ENCODE measurements at regions not wholly inside any gene's neighbourhood (a gene's known extent, or its start where the extent isn't known, plus 50 kb on each side); places are given as distances from the start of the nearest gene placed in this dataset.

GRCh38 chr1:229087339-229087738 lies 183.6 kb upstream of the RAB4A start:
- Mint-ChIP-seq H3K27ac (no peak overlapping the region), H3K4me3 (no peak overlapping the region), H3K36me3 (ENCODE audit: low read depth) (no peaks in the 10 kb centered on the region), H3K9me3 (peaks cover 10% of the 10 kb centered on the region), H3K27me3 (peaks cover 24% of the 10 kb centered on the region), H3K4me1 (peaks cover 8% of the 10 kb centered on the region)
- ATAC-seq (ENCODE audit: low read depth) = no peak
- no peak for DNase-seq
- intact Hi-C loops (cut with micrococcal nuclease) = no loop called here
- TF ChIP-seq, protein P1, sequence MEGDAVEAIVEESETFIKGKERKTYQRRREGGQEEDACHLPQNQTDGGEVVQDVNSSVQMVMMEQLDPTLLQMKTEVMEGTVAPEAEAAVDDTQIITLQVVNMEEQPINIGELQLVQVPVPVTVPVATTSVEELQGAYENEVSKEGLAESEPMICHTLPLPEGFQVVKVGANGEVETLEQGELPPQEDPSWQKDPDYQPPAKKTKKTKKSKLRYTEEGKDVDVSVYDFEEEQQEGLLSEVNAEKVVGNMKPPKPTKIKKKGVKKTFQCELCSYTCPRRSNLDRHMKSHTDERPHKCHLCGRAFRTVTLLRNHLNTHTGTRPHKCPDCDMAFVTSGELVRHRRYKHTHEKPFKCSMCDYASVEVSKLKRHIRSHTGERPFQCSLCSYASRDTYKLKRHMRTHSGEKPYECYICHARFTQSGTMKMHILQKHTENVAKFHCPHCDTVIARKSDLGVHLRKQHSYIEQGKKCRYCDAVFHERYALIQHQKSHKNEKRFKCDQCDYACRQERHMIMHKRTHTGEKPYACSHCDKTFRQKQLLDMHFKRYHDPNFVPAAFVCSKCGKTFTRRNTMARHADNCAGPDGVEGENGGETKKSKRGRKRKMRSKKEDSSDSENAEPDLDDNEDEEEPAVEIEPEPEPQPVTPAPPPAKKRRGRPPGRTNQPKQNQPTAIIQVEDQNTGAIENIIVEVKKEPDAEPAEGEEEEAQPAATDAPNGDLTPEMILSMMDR (IDR thresholded peaks at IDR 0.05) = no peak
- CTCF ChIA-PET = no interaction called here
- POLR2A ChIA-PET = no interaction called here

DNA sequence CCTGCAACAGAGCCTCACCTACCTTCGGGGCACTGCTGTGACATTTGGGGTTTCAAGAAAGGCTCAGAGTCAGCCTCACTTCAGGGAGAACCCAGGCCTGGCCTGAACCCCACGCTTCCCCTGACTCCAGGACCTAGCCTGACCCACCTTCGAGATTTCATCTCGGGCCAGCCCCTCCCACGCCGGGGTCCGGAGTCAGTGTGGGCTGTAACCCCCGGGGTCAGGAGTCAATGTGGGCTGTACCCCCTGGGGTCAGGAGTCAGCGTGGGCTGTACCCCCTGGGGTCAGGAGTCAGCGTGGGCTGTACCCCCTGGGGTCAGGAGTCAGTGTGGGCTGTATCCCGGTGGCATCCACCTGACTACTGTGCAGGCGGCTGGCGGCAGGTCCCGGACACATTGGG lies 183.0 kb upstream of the RAB4A start:
- ATAC-seq (ENCODE audit: low read depth) (no peak), DNase-seq (no peak)
- TF ChIP-seq, protein P1 (IDR thresholded peaks at IDR 0.05) = no peak
- no peak overlapping the region for H3K4me3 Mint-ChIP-seq
- ChIA-PET CTCF (no interaction called here), POLR2A (no interaction called here)
- peaks cover 21% of the 10 kb centered on the region for H3K27me3 Mint-ChIP-seq
- H3K9me3 Mint-ChIP-seq = peaks cover 7% of the 10 kb centered on the region
- H3K4me1 Mint-ChIP-seq = peaks cover 14% of the 10 kb centered on the region
- intact Hi-C loops (cut with micrococcal nuclease) = no loop called here
- no peak overlapping the region for H3K27ac Mint-ChIP-seq
- no peaks in the 10 kb centered on the region for H3K36me3 Mint-ChIP-seq (ENCODE audit: low read depth)

DNA sequence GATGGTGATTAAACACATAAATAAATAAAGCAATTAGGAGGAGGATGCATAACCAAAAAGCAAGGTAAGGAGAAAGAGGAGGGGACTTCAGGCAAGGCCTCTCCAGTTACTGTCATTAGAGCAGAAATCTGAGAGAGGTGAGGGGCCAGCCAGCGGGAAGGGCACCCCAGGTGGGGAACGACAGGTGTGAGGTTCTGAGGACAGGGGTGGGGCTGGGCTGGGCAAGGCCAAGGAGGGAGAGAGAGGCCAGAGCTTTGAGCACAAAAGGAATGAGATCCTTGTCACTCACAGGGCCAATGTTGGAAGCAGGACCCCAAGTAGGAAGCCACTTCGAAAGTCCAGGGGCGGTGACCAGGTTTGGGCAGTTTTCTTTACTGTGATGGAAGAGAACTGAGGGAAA lies 182.2 kb upstream of the RAB4A start:
- TF ChIP-seq, protein P1 (IDR thresholded peaks at IDR 0.05) = no peak
- POLR2A ChIA-PET = no interaction called here
- Mint-ChIP-seq H3K36me3 (ENCODE audit: low read depth) (no peaks in the 10 kb centered on the region), H3K9me3 (peaks cover 2% of the 10 kb centered on the region), H3K4me3 (no peak overlapping the region), H3K4me1 (peaks cover 19% of the 10 kb centered on the region), H3K27me3 (peaks cover 19% of the 10 kb centered on the region), H3K27ac (no peak overlapping the region)
- ATAC-seq (ENCODE audit: low read depth) (no peak), DNase-seq (no peak)
- CTCF ChIA-PET = no interaction called here
- intact Hi-C loops (cut with micrococcal nuclease) = no loop called here

- TF ChIP-seq, protein P1 (IDR thresholded peaks at IDR 0.05) = no peak
- Mint-ChIP-seq H3K4me1 (peaks cover 21% of the 10 kb centered on the region), H3K9me3 (peaks cover 2% of the 10 kb centered on the region), H3K36me3 (ENCODE audit: low read depth) (no peaks in the 10 kb centered on the region), H3K27ac (no peak overlapping the region), H3K4me3 (no peak overlapping the region), H3K27me3 (peaks cover 19% of the 10 kb centered on the region)
- no peak for DNase-seq
- POLR2A ChIA-PET = no interaction called here
- no peak for ATAC-seq (ENCODE audit: low read depth)
- intact Hi-C loops (cut with micrococcal nuclease) = no loop called here
- CTCF ChIA-PET = no interaction called here
Measured at GRCh38 chr1:229089586-229090208, 181.2 kb upstream of the RAB4A start.

DNA sequence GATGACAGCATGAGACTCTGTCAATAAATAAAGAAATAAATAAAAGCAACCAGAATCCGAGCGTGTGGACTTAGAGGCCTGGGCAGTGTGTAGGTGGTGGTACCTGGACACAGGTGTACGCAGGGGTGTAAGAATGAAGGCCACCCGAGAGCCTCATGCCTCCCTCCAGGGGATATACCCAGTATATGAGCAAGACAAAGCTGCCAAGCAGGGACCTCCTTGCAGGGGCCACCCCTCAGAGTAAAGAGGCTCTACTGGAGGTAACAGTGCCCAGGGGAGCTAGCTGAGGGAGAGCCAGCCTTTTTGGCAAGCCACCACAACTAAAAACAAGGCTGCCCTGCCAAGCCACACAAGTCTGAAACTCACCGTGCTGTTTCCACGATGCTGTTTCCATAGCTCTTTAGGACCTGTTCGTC lies 179.2 kb upstream of the RAB4A start:
- DNase-seq (no peak), ATAC-seq (ENCODE audit: low read depth) (no peak)
- Mint-ChIP-seq H3K4me3 (no peak overlapping the region), H3K36me3 (ENCODE audit: low read depth) (no peaks in the 10 kb centered on the region), H3K27me3 (peaks cover 12% of the 10 kb centered on the region), H3K9me3 (no peaks in the 10 kb centered on the region), H3K4me1 (peaks cover 21% of the 10 kb centered on the region), H3K27ac (no peak overlapping the region)
- TF ChIP-seq, protein P1 (IDR thresholded peaks at IDR 0.05) = no peak
- intact Hi-C loops (cut with micrococcal nuclease) = no loop called here
- ChIA-PET CTCF (no interaction called here), POLR2A (no interaction called here)

All from activated B cell treated with CpG ODN at 0.5 μM for 24 hours (primary cell).